Pancreas (tissue), 10 donors: ENCODE measurements at regions not wholly inside any gene's neighbourhood (a gene's known extent, or its start where the extent isn't known, plus 50 kb on each side); places are given as distances from the start of the nearest gene placed in this dataset.

Source experiments
- ATAC-seq, 4 donors: fragments of 200-7000 bp; cut with Tn5 transposase; one replicate each; pipeline versions ENCODE4 v1.8.0 to v1.9.1; 2020; ENCODE audit warnings: mild to moderate bottlenecking in 4 of 4, moderate library complexity in 4 of 4
- DNase-seq, 6 donors: peaks; one replicate each; pipeline ENCODE4 v3.0.0-alpha.2; 2020
- FAIRE-seq: peaks from 2 replicates; lab custom pipeline; 2012; peaks lifted over from hg19 to GRCh38; lab: Jason Lieb, UNC
- H3K27ac ChIP-seq, 4 donors: fragments of 200-600 bp; sonication (generic); 1 replicate in 3 of 4; 2 replicates in 1 of 4; pipeline versions ENCODE4 v1.5.0 to v1.8.0; 2020
- H3K27me3 ChIP-seq, 4 donors: fragments of 200-600 bp; one replicate each; pipeline ENCODE4 v1.8.0; 2021
- H3K36me3 ChIP-seq, 3 donors: fragments of 200-600 bp; sonication (generic) in 1 of 3; one replicate each; pipeline versions ENCODE4 v1.5.0 to v1.8.0; 2020 to 2021
- H3K4me1 ChIP-seq, 3 donors: fragments of 200-600 bp; one replicate each; pipeline ENCODE4 v1.8.0; 2021
- H3K4me3 ChIP-seq, 4 donors: fragments of 200-600 bp; sonication (generic) in 2 of 4; one replicate each; pipeline versions ENCODE4 v1.5.0 to v1.8.0; 2020 to 2021
- H3K9me3 ChIP-seq, 4 donors: fragments of 200-600 bp; one replicate each; pipeline ENCODE4 v1.8.0; 2021
- CTCF ChIP-seq, 4 donors: fragments of 200-600 bp; sonication (generic) in 3 of 4; IDR thresholded peaks; one replicate each; pipeline versions ENCODE4 v1.5.0 to v1.8.0; 2021; ENCODE audit warnings: antibody characterized with exemption in 4 of 4
- WGBS, 2 donors: extraction: QIAGEN DNeasy Blood & Tissue Kit; methylation state at CpG; one replicate each; pipeline ENCODE4 v1.1.7; 2013; 5-methylcytosine and 5-hydroxymethylcytosine counted together
- intact Hi-C, 3 donors: fragments of 100-400 bp; cut with DNase I; formaldehyde crosslinking; loops; one replicate each; pipeline versions ENCODE4 v1.11.1 to v1.14.2; 2022
- donor health status: healthy with polysubstance abuse.
- donor health status: DM: no; HTN: no; CAD: no; lungs with moderate emphysema.
- donor health status: DM: no; HTN: no; CAD: no.
- donor health status: control.
- donor health status: control.
- donor health status: Bipolar disorder and iron deficiency.
- donor health status: DM: yes; HTN: yes; CAD: no.
- donor health status: DM: no; HTN: no; CAD: no.
- donor health status: DM: no; HTN: no; CAD: no.
- donor health status: DM: yes; HTN: yes; CAD: no.

DNA sequence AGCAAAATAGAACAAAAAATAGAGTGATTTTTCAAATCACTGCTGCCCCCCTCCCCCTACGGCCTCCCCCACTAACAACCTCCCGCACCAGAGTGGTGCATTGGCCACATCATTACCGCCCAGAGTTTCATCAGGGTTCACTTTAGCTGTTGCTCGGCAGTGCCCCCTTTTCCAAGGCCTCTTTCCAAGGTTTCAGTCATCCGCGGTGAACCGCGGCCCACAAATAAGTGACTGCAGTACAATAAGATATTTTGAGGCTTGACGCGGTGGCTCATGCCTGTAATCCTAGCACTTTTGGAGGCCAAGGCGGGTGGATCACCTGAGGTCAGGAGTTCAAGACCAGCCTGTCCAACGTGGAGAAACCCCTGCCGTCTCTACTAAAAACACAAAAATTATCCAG is 180.0 kb downstream of the MAF start:
- WGBS, 2 donors: 80 to 83% methylated on average over 13 of the region's 13 CpGs
- H3K36me3 ChIP-seq: no peaks in the 10 kb centered on the region
- H3K4me1 ChIP-seq: no peaks in the 10 kb centered on the region
- intact Hi-C loops: no loop called here
- no peak for DNase-seq
- ATAC-seq: no peak
- no peaks in the 10 kb centered on the region for H3K9me3 ChIP-seq
- H3K27ac ChIP-seq: no peak overlapping the region
- H3K4me3 ChIP-seq: no peak overlapping the region
- no peak for FAIRE-seq
- TF ChIP-seq CTCF (IDR thresholded peaks at IDR 0.05): no peak
- no peaks in the 10 kb centered on the region for H3K27me3 ChIP-seq

DNA sequence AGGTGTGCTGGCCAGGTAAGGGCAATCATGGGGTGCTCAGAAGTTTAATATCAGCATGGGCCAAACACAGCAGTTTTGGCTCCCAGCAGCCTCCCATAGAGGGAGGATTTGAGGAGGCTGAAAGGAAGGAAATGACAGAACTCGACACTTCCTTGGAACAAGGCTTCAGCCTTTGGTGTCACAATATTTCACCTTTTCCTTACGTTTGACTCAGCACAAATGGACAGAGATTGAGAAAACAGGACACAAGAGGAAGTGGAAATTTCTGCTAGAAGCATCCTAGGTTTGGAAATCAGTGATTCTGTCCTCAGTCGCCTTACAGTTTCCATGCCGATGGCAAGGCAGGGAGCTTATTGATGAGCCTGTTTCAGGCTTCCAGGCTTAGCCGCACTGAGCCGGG is 181.4 kb downstream of the MAF start:
- ATAC-seq: peak in 2 of 4 donors; percentile 16 to 37
- no peak for FAIRE-seq
- WGBS, 2 donors: 63 to 75% methylated on average over 6 of the region's 6 CpGs

GRCh38 chr16:79417601-79418008 is 182.9 kb downstream of the MAF start:
- intact Hi-C loops: no loop called here
- Histone ChIP-seq H3K4me3 (no peak overlapping the region), H3K27me3 (no peaks in the 10 kb centered on the region), H3K4me1 (no peaks in the 10 kb centered on the region), H3K36me3 (no peaks in the 10 kb centered on the region), H3K9me3 (no peaks in the 10 kb centered on the region), H3K27ac (no peak overlapping the region)
- 20 to 33% methylated on average over 17 of the region's 17 CpGs for WGBS, 2 donors
- TF ChIP-seq CTCF (IDR thresholded peaks at IDR 0.05): no peak
- ATAC-seq: peak in 1 of 4 donors; percentile 22
- FAIRE-seq: no peak
- DNase-seq: no peak

More for the DNA sequence above, 181.4 kb downstream of the MAF start:
- Histone ChIP-seq H3K27me3 (no peaks in the 10 kb centered on the region), H3K4me1 (no peaks in the 10 kb centered on the region), H3K27ac (no peak overlapping the region), H3K9me3 (no peaks in the 10 kb centered on the region), H3K4me3 (no peak overlapping the region), H3K36me3 (no peaks in the 10 kb centered on the region)
- intact Hi-C loops: no loop called here
- DNase-seq: no peak
- TF ChIP-seq CTCF (IDR thresholded peaks at IDR 0.05): no peak

- ATAC-seq (no peak), DNase-seq (no peak), FAIRE-seq (no peak)
- Histone ChIP-seq H3K27ac (no peak overlapping the region), H3K27me3 (no peaks in the 10 kb centered on the region), H3K36me3 (no peaks in the 10 kb centered on the region), H3K9me3 (no peaks in the 10 kb centered on the region), H3K4me3 (no peak overlapping the region), H3K4me1 (no peaks in the 10 kb centered on the region)
- TF ChIP-seq CTCF (IDR thresholded peaks at IDR 0.05): no peak
- intact Hi-C loops: no loop called here
- 79 to 89% methylated on average over 12 of the region's 12 CpGs for WGBS, 2 donors
Measured at GRCh38 chr16:79415983-79416640, 184.4 kb downstream of the MAF start.

- Histone ChIP-seq H3K9me3 (no peaks in the 10 kb centered on the region), H3K27ac (no peak overlapping the region), H3K4me3 (no peak overlapping the region), H3K27me3 (no peaks in the 10 kb centered on the region), H3K36me3 (no peaks in the 10 kb centered on the region), H3K4me1 (no peaks in the 10 kb centered on the region)
- WGBS, 2 donors: 85 to 92% methylated on average over 3 of the region's 3 CpGs
- FAIRE-seq (no peak), ATAC-seq (no peak), DNase-seq (no peak)
- intact Hi-C loops: no loop called here
- no peak for TF ChIP-seq CTCF (IDR thresholded peaks at IDR 0.05)
Measured at GRCh38 chr16:79412783-79413225, 187.7 kb downstream of the MAF start.
